Midbrain (tissue), 1 donor: ENCODE measurements at regions not wholly inside any gene's neighbourhood (a gene's known extent, or its start where the extent isn't known, plus 50 kb on each side); places are given as distances from the start of the nearest gene placed in this dataset.

Experiments
- DNase-seq: peaks from one replicate; lab custom pipeline; 2025; lab: John Stamatoyannopoulos, UW

GRCh38 chr2:118698564-118698963, 148.9 kb downstream of the EN1 start:
- DNase-seq, result no peak

GRCh38 chr2:118697781-118698180, 149.7 kb downstream of the EN1 start:
- no peak for DNase-seq

GRCh38 chr2:118696786-118697465, 150.5 kb downstream of the EN1 start:
- DNase-seq, result no peak

- DNase-seq, result no peak
Measured at GRCh38 chr2:118693287-118693822, 154.1 kb downstream of the EN1 start.

- no peak for DNase-seq
Measured at GRCh38 chr2:118689874-118690273, 157.6 kb downstream of the EN1 start.

- DNase-seq, result no peak
Measured at GRCh38 chr2:118689456-118689855, 158.0 kb downstream of the EN1 start.

- no peak for DNase-seq
Measured at GRCh38 chr2:118689033-118689432, 158.4 kb downstream of the EN1 start.

GRCh38 chr2:118687698-118688097, 159.8 kb downstream of the EN1 start:
- no peak for DNase-seq

- no peak for DNase-seq
Measured at GRCh38 chr2:118687192-118687591, 160.3 kb downstream of the EN1 start.

- no peak for DNase-seq
Measured at GRCh38 chr2:118686346-118686745, 161.1 kb downstream of the EN1 start.

GRCh38 chr2:118683460-118683859, 164.0 kb downstream of the EN1 start:
- DNase-seq, result no peak

GRCh38 chr2:118678985-118679384, 168.5 kb downstream of the EN1 start:
- no peak for DNase-seq

GRCh38 chr2:118677546-118677945, 169.9 kb downstream of the EN1 start:
- DNase-seq, result no peak

GRCh38 chr2:118675531-118675930, 171.9 kb downstream of the EN1 start:
- no peak for DNase-seq

- no peak for DNase-seq
Measured at GRCh38 chr2:118672571-118673158, 174.8 kb downstream of the EN1 start.

GRCh38 chr2:118671701-118672454, 175.6 kb downstream of the EN1 start:
- DNase-seq, result no peak

GRCh38 chr2:118670838-118671237, 176.6 kb downstream of the EN1 start:
- no peak for DNase-seq

GRCh38 chr2:118670276-118670675, 177.2 kb downstream of the EN1 start:
- DNase-seq, result no peak

GRCh38 chr2:118669654-118670053, 177.8 kb downstream of the EN1 start:
- no peak for DNase-seq

- no peak for DNase-seq
Measured at GRCh38 chr2:118668431-118669424, 178.7 kb downstream of the EN1 start.

- DNase-seq, result no peak
Measured at GRCh38 chr2:118667964-118668363, 179.5 kb downstream of the EN1 start.

- no peak for DNase-seq
Measured at GRCh38 chr2:118667348-118667747, 180.1 kb downstream of the EN1 start.
